ENCODE measurements at regions not wholly inside any gene's neighbourhood (a gene's known extent, or its start where the extent isn't known, plus 50 kb on each side); places are given as distances from the start of the nearest gene placed in this dataset.

GRCh38 chr16:13480801-13481200 is 439.2 kb upstream of the ERCC4 start:
- POLR2A ChIA-PET: no interaction called here
- H3K9me2 ChIP-seq: no peaks in the 10 kb centered on the region
- no peak overlapping the region for H3K4me3 ChIP-seq (ENCODE audit: low read depth in 2 of 2, low read length in 1 of 2)
- H3K9me3 ChIP-seq: no peaks in the 10 kb centered on the region
- H3K27me3 ChIP-seq (ENCODE audit: insufficient read depth): no peaks in the 10 kb centered on the region
- H3K4me2 ChIP-seq: no peak overlapping the region
- TF ChIP-seq NRF1 (IDR thresholded peaks at IDR 0.05; ENCODE audit: low read depth, low read length) (no peak), SIN3A (IDR thresholded peaks at IDR 0.05; ENCODE audit: borderline replicate concordance, low read depth, low read length) (no peak), RCOR1 (IDR thresholded peaks at IDR 0.05; ENCODE audit: low read length) (no peak), REST (IDR thresholded peaks at IDR 0.05; ENCODE audit: low read depth, low read length) (no peak), GATA2 (CRISPR knock-in tag; IDR thresholded peaks at IDR 0.05) (no peak), ELF1 (IDR thresholded peaks at IDR 0.05) (no peak), MXI1 (IDR thresholded peaks at IDR 0.05; ENCODE audit: low read depth, low read length) (no peak), MAX (IDR thresholded peaks at IDR 0.05; ENCODE audit: low read depth) (no peak), FOXM1 (IDR thresholded peaks at IDR 0.05; ENCODE audit: low read depth) (no peak), RXRA (IDR thresholded peaks at IDR 0.05; ENCODE audit: borderline replicate concordance, low read depth) (no peak), ZBTB33 (IDR thresholded peaks at IDR 0.05; ENCODE audit: borderline replicate concordance, low read depth) (no peak), JUND (IDR thresholded peaks at IDR 0.05) (no peak), SMC3 (IDR thresholded peaks at IDR 0.05; ENCODE audit: low read depth, low read length) (no peak), TCF12 (IDR thresholded peaks at IDR 0.05) (no peak), TAF1 (IDR thresholded peaks at IDR 0.05; ENCODE audit: borderline replicate concordance, low read depth, low read length) (no peak), FOXJ3 (CRISPR knock-in tag; IDR thresholded peaks at IDR 0.05) (no peak), MEF2A (IDR thresholded peaks at IDR 0.05; ENCODE audit: borderline replicate concordance, low read depth) (no peak), CTCF (IDR thresholded peaks at IDR 0.05) (no peak), NFIC (IDR thresholded peaks at IDR 0.05; ENCODE audit: borderline replicate concordance) (no peak)
- H3K9ac ChIP-seq: no peak overlapping the region
- no peak overlapping the region for H2AFZ ChIP-seq (ENCODE audit: low read depth)
- H4K20me1 ChIP-seq (ENCODE audit: insufficient read depth): no peaks in the 10 kb centered on the region
- H3K36me3 ChIP-seq (replicated peaks in 1 of 2; ENCODE audit: control insufficient read depth in 1 of 2, insufficient read depth in 2 of 2, low read length in 1 of 2): no peaks in the 10 kb centered on the region
- CTCF ChIA-PET: interaction anchor here (1.4 kb wide), 1 partner anchor 27 kb away, joined by 4 read pairs; no protein-coding TSS in a partner anchor
- WGBS (ENCODE audit: low lambda C conversion rate): 1% methylated on average over 4 of the region's 4 CpGs
- no peak overlapping the region for H3K27ac ChIP-seq (ENCODE audit: low read depth in 2 of 2, low read length in 1 of 2)
- no peak for DNase-seq
- H3K4me1 ChIP-seq (ENCODE audit: control insufficient read depth in 1 of 2, insufficient read depth in 2 of 2, low read depth in 1 of 2, low read length in 1 of 2): no peaks in the 10 kb centered on the region
- no peaks in the 10 kb centered on the region for H3K79me2 ChIP-seq (ENCODE audit: insufficient read depth)
- no peaks in the 10 kb centered on the region for H3F3A ChIP-seq (replicated peaks; ENCODE audit: insufficient read depth)

All from SK-N-SH (cell line).